Osteoblast (primary cell): ENCODE measurements at regions not wholly inside any gene's neighbourhood (a gene's known extent, or its start where the extent isn't known, plus 50 kb on each side); places are given as distances from the start of the nearest gene placed in this dataset.
"Not testable (repeated sequence)": the region's sequence is repeated elsewhere in the genome, so short reads cannot be mapped to it uniquely, and the experiment has no call there.

Experiments
- DNase-seq: peaks from one replicate; pipeline ENCODE4 v3.0.0; 2011; ENCODE audit warnings: low spot score, mixed read lengths; ENCODE audit not compliant: insufficient read length; ENCODE audit errors: missing footprints
- H2AFZ ChIP-seq: 2 replicates; pipeline ENCODE4 v1.6.0; 2011; ENCODE audit warnings: mild to moderate bottlenecking, low read length
- H3K27ac ChIP-seq: 2 replicates; pipeline ENCODE4 v1.5.1; 2011; ENCODE audit warnings: mild to moderate bottlenecking, low read depth, low read length, moderate library complexity
- H3K27me3 ChIP-seq: 2 replicates; pipeline ENCODE4 v1.6.0; 2012; ENCODE audit warnings: mild to moderate bottlenecking, control low read depth, inconsistent platforms, low read length, moderate library complexity; ENCODE audit not compliant: insufficient read depth
- H3K36me3 ChIP-seq: 2 replicates; pipeline ENCODE4 v1.5.1; 2011; ENCODE audit warnings: mild to moderate bottlenecking, low read length, control low read depth, moderate library complexity; ENCODE audit not compliant: insufficient read depth
- H3K4me1 ChIP-seq: 2 replicates; pipeline ENCODE4 v1.5.1; 2011; ENCODE audit warnings: mild to moderate bottlenecking, low read length, control low read depth, moderate library complexity; ENCODE audit not compliant: insufficient read depth
- H3K4me2 ChIP-seq: 2 replicates; pipeline ENCODE4 v1.6.0; 2011; ENCODE audit warnings: mild to moderate bottlenecking, low read length; ENCODE audit not compliant: insufficient read depth
- H3K4me3 ChIP-seq: fragments of 200-600 bp; sonication (generic); 3 replicates; pipeline ENCODE4 v1.5.1; 2012; ENCODE audit warnings: mild to moderate bottlenecking, low read length, inconsistent platforms; ENCODE audit not compliant: insufficient read depth
- H3K79me2 ChIP-seq: 2 replicates; pipeline ENCODE4 v1.6.0; 2012; ENCODE audit warnings: mild to moderate bottlenecking, low read length, control low read depth, inconsistent platforms; ENCODE audit not compliant: insufficient read depth
- H3K9me3 ChIP-seq: 2 replicates; pipeline ENCODE4 v1.5.1; 2011; ENCODE audit warnings: low read depth, low read length, control low read depth
- H4K20me1 ChIP-seq: 2 replicates; pipeline ENCODE4 v1.6.0; 2012; ENCODE audit warnings: mild to moderate bottlenecking, low read length, control low read depth; ENCODE audit not compliant: insufficient read depth
- TF ChIP-seq, protein P1 (sequence below): IDR thresholded peaks from 2 replicates; pipeline ENCODE4 v1.5.1; 2011; ENCODE audit warnings: mild to moderate bottlenecking, low read depth, low read length, moderate library complexity; ENCODE audit errors: extremely low read depth

DNA sequence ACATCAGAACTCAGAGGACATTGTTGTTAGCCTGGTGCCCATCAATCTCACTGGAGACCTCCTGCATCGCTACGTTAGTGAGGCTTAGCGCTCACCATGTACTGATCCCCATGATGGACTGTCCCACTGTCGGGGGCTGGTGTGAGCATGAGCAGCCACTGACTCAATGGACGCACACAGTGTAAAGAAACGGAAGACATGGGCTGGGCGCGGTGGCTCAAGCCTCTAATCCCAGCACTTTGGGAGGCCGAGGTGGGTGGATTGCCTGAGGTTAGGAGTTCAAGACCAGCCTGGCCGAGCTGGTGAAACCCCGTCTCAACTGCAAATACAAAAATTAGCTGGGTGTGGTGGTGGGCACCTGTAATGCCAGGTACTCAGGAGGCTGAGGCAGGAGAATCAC lies 112.9 kb downstream of the CRYBB2 start:
- no peaks in the 10 kb centered on the region for H3K79me2 ChIP-seq
- H3K27ac ChIP-seq: no peak overlapping the region
- no peak for DNase-seq
- H3K4me2 ChIP-seq: no peak overlapping the region
- no peaks in the 10 kb centered on the region for H3K4me1 ChIP-seq
- H3K4me3 ChIP-seq: no peak overlapping the region
- no peak overlapping the region for H2AFZ ChIP-seq
- no peaks in the 10 kb centered on the region for H3K9me3 ChIP-seq
- no peaks in the 10 kb centered on the region for H3K27me3 ChIP-seq
- no peaks in the 10 kb centered on the region for H3K36me3 ChIP-seq
- H4K20me1 ChIP-seq: no peaks in the 10 kb centered on the region
- TF ChIP-seq, protein P1, sequence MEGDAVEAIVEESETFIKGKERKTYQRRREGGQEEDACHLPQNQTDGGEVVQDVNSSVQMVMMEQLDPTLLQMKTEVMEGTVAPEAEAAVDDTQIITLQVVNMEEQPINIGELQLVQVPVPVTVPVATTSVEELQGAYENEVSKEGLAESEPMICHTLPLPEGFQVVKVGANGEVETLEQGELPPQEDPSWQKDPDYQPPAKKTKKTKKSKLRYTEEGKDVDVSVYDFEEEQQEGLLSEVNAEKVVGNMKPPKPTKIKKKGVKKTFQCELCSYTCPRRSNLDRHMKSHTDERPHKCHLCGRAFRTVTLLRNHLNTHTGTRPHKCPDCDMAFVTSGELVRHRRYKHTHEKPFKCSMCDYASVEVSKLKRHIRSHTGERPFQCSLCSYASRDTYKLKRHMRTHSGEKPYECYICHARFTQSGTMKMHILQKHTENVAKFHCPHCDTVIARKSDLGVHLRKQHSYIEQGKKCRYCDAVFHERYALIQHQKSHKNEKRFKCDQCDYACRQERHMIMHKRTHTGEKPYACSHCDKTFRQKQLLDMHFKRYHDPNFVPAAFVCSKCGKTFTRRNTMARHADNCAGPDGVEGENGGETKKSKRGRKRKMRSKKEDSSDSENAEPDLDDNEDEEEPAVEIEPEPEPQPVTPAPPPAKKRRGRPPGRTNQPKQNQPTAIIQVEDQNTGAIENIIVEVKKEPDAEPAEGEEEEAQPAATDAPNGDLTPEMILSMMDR: no peak

DNA sequence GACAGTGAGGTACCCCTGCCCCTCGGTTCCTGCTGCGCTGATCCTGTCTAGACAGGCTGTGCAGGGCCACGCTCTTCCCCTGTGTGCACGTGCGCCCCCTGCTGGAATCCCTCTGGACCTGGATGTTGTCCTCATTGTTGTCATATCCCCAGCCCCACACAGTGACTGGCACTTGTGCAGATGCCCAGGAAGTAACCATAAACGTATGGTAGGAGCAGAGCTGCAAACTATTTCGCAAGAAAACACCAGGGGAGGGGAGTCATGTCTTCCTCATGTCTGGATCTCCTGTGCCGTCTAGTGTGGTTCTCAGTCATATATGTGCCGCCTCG lies 114.7 kb downstream of the CRYBB2 start:
- Histone ChIP-seq H3K79me2 (no peaks in the 10 kb centered on the region), H3K27me3 (no peaks in the 10 kb centered on the region), H3K4me1 (no peaks in the 10 kb centered on the region), H3K36me3 (no peaks in the 10 kb centered on the region), H3K4me3 (no peak overlapping the region), H3K27ac (no peak overlapping the region), H3K9me3 (no peaks in the 10 kb centered on the region), H2AFZ (no peak overlapping the region), H4K20me1 (no peaks in the 10 kb centered on the region), H3K4me2 (no peak overlapping the region)
- TF ChIP-seq, protein P1: peak; percentile 54
- no peak for DNase-seq

DNA sequence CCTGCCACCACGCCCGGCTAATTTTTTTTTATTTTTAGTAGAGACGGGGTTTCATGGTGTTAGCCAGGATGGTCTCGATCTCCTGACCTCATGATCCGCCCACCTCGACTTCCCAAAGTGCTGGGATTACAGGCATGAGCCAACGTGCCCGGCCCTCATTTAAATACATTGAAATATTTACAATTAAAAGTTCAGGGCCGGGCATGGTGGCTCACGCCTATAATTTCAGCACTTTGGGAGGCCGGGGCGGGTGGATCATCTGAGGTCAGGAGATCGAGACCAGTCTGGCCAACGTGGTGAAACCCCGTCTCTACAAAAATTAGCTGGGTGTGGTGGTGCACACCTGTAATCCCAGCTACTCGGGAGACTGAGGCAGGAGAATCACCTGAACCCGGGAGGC lies 115.2 kb downstream of the CRYBB2 start:
- not testable (repeated sequence) for H3K79me2 ChIP-seq

DNA sequence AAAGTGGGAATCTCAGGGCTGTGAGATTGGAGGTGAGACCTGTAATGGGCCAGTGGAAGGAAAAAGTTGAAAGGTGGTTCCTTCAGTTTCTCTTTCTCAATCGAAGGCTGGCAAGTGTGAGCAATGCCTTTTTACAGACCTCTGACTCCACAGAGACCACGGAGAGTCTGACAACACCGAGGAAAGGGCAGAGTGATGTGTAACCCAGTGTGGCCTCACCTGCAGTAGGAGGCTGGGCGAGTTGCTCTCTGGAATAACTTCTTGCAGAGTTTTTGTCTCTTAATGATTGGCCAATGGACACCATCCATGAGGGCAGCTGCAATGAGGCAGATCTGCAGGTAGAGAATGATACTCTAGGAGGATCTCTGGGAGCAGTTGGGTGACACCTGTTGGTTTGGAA lies 115.8 kb downstream of the CRYBB2 start:
- not testable (repeated sequence) for DNase-seq

More for the DNA sequence above, 115.2 kb downstream of the CRYBB2 start:
- not testable (repeated sequence) for H2AFZ ChIP-seq, H3K27ac ChIP-seq, H3K4me1 ChIP-seq, DNase-seq, H3K9me3 ChIP-seq, H3K4me3 ChIP-seq, H4K20me1 ChIP-seq, H3K4me2 ChIP-seq, H3K27me3 ChIP-seq, H3K36me3 ChIP-seq

DNA sequence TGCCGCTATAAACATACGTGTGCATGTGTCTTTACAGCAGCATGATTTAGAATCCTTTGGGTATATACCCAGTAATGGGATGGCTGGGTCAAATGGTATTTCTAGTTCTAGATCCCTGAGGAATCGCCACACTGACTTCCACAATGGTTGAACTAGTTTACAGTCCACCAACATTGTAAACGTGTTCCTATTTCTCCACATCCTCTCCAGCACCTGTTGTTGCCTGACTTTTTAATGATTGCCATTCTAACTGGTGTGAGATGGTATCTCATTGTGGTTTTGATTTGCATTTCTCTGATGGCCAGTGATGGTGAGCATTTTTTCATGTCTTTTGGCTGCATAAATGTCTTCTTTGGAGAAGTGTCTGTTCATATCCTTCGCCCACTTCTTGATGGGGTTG lies 121.1 kb downstream of the CRYBB2 start:
- not testable (repeated sequence) for H3K27ac ChIP-seq, H3K4me2 ChIP-seq, DNase-seq, H3K4me3 ChIP-seq, H3K4me1 ChIP-seq, H3K36me3 ChIP-seq, H3K79me2 ChIP-seq, H4K20me1 ChIP-seq, H3K27me3 ChIP-seq, H3K9me3 ChIP-seq, H2AFZ ChIP-seq

More for the DNA sequence above, 115.8 kb downstream of the CRYBB2 start:
- H3K9me3 ChIP-seq, H3K4me3 ChIP-seq, H3K79me2 ChIP-seq, H2AFZ ChIP-seq, H3K27me3 ChIP-seq, H3K4me2 ChIP-seq, H3K27ac ChIP-seq, H4K20me1 ChIP-seq, H3K4me1 ChIP-seq, H3K36me3 ChIP-seq: not testable (repeated sequence)

DNA sequence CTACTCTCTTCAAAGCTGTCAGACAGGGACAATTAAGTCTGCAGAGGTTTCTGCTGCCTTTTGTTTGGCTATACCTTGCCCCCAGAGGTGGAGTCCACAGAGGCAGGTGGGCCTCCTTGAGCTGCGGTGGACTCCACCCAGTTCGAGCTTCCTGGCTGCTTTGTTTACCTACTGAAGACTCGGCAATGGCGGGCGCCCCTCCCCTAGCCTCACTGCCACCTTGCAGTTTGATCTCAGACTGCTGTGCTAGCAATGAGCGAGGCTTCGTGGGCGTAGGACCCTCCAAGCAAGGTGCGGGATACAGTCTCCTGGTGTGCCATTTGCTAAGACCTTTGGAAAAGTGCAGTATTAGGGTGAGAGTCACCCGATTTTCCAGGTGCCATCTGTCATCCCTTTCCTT lies 124.9 kb downstream of the CRYBB2 start:
- not testable (repeated sequence) for H3K27me3 ChIP-seq, H3K4me2 ChIP-seq, H3K9me3 ChIP-seq, H2AFZ ChIP-seq, DNase-seq, H3K27ac ChIP-seq, H4K20me1 ChIP-seq, H3K79me2 ChIP-seq, H3K36me3 ChIP-seq, H3K4me3 ChIP-seq, H3K4me1 ChIP-seq
